BJ (cell line): ENCODE measurements at regions not wholly inside any gene's neighbourhood (a gene's known extent, or its start where the extent isn't known, plus 50 kb on each side); places are given as distances from the start of the nearest gene placed in this dataset.

Experiments used
- CTCF ChIA-PET: fragments of 350-600 bp; formaldehyde crosslinking; extraction: SDS; loops from one replicate; lab custom pipeline; 2021; ENCODE audit warnings: antibody characterized with exemption, inconsistent platforms; lab: Yijun Ruan, JAX
- POLR2A ChIA-PET: fragments of 300-600 bp; sonication (Branson Sonifier 250); formaldehyde crosslinking; extraction: SDS; loops from one replicate; lab custom pipeline; 2021; ENCODE audit warnings: antibody characterized with exemption; lab: Charles Lee
- DNase-seq: peaks from one replicate; pipeline ENCODE4 v3.0.0-alpha.2; 2011; ENCODE audit warnings: low read depth
- H3K27me3 ChIP-seq: 2 replicates; pipeline ENCODE4 v1.6.0; 2011; ENCODE audit warnings: low read length; ENCODE audit not compliant: control insufficient read depth, insufficient read depth
- H3K36me3 ChIP-seq: 2 replicates; pipeline ENCODE4 v1.5.1; 2011; ENCODE audit warnings: low read length; ENCODE audit not compliant: control insufficient read depth, insufficient read depth
- H3K4me3 ChIP-seq: 2 replicates; pipeline ENCODE4 v1.5.1; 2011; ENCODE audit warnings: low read depth, mild to moderate bottlenecking, control low read depth, low read length
- CTCF ChIP-seq: IDR thresholded peaks from 2 replicates; pipeline ENCODE4 v1.5.1; 2011; ENCODE audit warnings: low read depth, mild to moderate bottlenecking, control low read depth, inconsistent platforms, low read length, moderate library complexity; ENCODE audit not compliant: insufficient read depth

- TF ChIP-seq CTCF: no peak
- Histone ChIP-seq H3K36me3 (no peaks in the 10 kb centered on the region), H3K4me3 (no peak overlapping the region), H3K27me3 (no peaks in the 10 kb centered on the region; the same call in 1 of the 2 replicates)
- ChIA-PET POLR2A (no interaction called here), CTCF (interaction anchor here (0.5 to 1.8 kb wide), 7 partner anchors 10 to 1531 kb away, joined by 3 to 4 read pairs (median 3); no protein-coding TSS in a partner anchor)
- no peak for DNase-seq
Measured at GRCh38 chr10:3239920-3240894, 67.6 kb upstream of the PITRM1 start.

- ChIA-PET CTCF (interaction anchor here (0.6 to 1.8 kb wide), 5 partner anchors 9 to 1532 kb away, joined by 3 to 4 read pairs (median 3); no protein-coding TSS in a partner anchor), POLR2A (no interaction called here)
- H3K36me3 ChIP-seq: no peaks in the 10 kb centered on the region
Measured at GRCh38 chr10:3239066-3239919, 66.7 kb upstream of the PITRM1 start.

DNA sequence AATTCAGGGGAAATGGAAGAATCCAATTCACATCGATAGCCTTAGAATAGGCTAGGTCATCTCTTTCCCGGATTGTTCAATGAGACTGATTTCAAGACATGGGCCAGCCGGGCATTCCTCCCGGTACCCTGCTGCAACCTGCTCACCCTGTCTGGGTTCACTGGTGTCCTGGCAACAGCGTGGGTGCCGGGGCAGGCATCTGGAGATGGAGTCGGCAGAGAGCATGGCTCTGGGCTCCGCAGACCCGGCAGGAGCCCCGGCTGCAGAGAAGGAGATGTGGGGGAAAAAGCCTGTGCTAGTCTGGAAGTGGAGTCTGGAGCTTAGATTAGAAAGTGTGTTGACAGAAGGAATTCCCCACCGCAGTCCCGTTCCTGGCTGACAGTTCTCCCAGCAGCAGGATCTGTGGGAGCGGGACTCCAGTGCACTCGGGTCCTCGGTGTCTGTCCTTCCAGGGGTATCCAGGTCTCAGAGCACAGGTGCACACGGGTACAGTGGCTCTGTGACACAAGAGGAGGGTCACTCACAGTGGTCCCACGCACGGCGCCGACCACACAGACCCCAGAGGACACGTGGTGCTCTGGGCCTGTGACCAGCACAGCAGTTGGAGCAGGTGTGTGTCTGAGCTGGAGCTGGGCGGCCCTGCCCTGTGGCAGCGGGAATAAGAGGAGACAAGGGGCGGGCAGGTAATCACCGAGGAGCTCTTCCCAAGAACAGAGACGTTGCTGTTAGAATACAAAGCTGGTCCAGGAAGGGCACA, 65.7 kb upstream of the PITRM1 start:
- ChIA-PET CTCF (interaction anchor here (0.8 to 0.9 kb wide), 3 partner anchors 25 to 535 kb away, joined by 3 read pairs; no protein-coding TSS in a partner anchor), POLR2A (no interaction called here)
- Histone ChIP-seq H3K4me3 (no peak overlapping the region), H3K27me3 (no peaks in the 10 kb centered on the region; the same call in 1 of the 2 replicates), H3K36me3 (no peaks in the 10 kb centered on the region)
- TF ChIP-seq CTCF: no peak
- no peak for DNase-seq

More at GRCh38 chr10:3239066-3239919, 66.7 kb upstream of the PITRM1 start:
- H3K4me3 ChIP-seq: no peak overlapping the region
- TF ChIP-seq CTCF: peak; percentile 94
- no peaks in the 10 kb centered on the region; the same call in 1 of the 2 replicates for H3K27me3 ChIP-seq
- DNase-seq: no peak

DNA sequence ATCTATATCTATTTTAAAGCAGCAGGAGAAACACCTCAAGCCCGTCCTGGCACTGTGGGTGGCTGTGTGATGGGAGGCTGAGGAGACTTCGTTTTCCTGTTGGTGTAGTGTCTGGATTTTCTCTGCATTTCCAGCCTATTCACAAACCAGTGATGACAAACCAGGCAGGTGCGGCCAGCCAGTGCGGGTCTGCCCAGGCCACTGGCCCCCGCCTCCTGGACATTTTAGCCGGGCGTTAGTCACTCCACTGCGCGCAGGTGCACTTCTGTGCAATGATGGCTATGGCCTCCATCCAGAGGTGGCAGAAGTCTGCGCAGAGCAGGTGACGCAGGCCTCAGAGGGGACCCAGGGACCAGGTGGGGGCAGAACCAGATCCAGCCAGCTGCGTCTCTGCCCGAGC, 64.9 kb upstream of the PITRM1 start:
- Histone ChIP-seq H3K27me3 (no peaks in the 10 kb centered on the region; the same call in 1 of the 2 replicates), H3K36me3 (no peaks in the 10 kb centered on the region), H3K4me3 (no peak overlapping the region)
- TF ChIP-seq CTCF: no peak
- POLR2A ChIA-PET: no interaction called here
- CTCF ChIA-PET: interaction anchor here (0.9 kb wide), 1 partner anchor 44 kb away, joined by 3 read pairs; no protein-coding TSS in a partner anchor
- DNase-seq: no peak
